ENCODE measurements at regions not wholly inside any gene's neighbourhood (a gene's known extent, or its start where the extent isn't known, plus 50 kb on each side); places are given as distances from the start of the nearest gene placed in this dataset.

DNA sequence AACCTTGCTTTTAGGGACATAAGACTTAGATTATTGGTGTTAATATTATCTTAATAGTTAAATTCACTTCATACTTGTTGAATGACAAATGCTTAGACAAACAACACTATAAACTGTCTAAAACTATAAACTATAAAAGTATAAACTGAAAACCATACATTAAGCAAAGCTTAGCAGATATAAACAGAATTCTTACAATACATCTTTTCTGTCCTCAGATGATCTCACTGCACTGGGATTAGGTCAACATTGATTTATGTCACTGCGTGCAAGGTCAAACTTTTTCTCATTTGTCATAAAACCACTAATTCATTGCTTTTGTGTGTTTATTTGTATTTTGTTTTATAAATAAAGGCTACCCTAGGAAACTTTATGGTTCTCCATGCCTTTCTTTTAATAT, 1491.8 kb downstream of the NCAM2 start:
- Histone ChIP-seq H3K4me2 (ENCODE audit: low read depth, low read length, poor library complexity, severe bottlenecking) (no peak overlapping the region), H3K9ac (ENCODE audit: low read length) (no peak overlapping the region), H3K27ac (ENCODE audit: low read length) (no peak overlapping the region), H3K9me2 (replicated peaks; ENCODE audit: insufficient read depth, low read length) (no peaks in the 10 kb centered on the region), H3K4me1 (ENCODE audit: low read length) (no peaks in the 10 kb centered on the region), H3K9me3 (ENCODE audit: low read length) (peaks cover 21% of the 10 kb centered on the region), H2AFZ (ENCODE audit: low read length) (no peak overlapping the region), H3K79me2 (ENCODE audit: low read length) (no peaks in the 10 kb centered on the region), H3K4me3 (ENCODE audit: low read length) (no peak overlapping the region), H3K27me3 (ENCODE audit: low read length) (no peaks in the 10 kb centered on the region), H4K20me1 (ENCODE audit: insufficient read depth, low read depth, low read length) (no peaks in the 10 kb centered on the region), H3K36me3 (ENCODE audit: insufficient read depth, low read length) (no peaks in the 10 kb centered on the region)
- DNase-seq = no peak

DNA sequence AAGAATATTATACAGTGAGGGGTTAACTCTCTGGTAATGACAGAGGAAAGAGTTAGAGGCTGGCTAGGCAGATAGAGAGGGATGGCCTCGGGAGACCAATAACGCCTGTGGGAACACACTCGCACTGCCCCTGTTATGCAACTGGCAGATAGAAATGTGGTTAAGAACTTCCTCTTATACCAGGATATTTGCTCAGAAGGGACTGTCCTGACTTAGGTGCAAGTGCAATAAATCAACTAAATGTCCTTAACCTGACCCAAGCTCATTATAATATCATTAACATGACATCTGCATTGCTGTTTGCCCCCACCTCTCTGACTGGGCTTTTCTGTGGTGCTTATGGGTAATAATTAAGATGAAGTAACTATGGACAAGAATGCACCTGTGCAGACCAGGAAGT, 1518.0 kb downstream of the NCAM2 start:
- no peak for DNase-seq
- no peaks in the 10 kb centered on the region for H3K79me2 ChIP-seq (ENCODE audit: low read length)
- H3K9me3 ChIP-seq (ENCODE audit: low read length) = peaks cover 33% of the 10 kb centered on the region
- no peak overlapping the region for H3K27ac ChIP-seq (ENCODE audit: low read length)
- no peak overlapping the region for H3K4me2 ChIP-seq (ENCODE audit: low read depth, low read length, poor library complexity, severe bottlenecking)
- no peaks in the 10 kb centered on the region for H3K9me2 ChIP-seq (replicated peaks; ENCODE audit: insufficient read depth, low read length)
- H3K4me3 ChIP-seq (ENCODE audit: low read length) = no peak overlapping the region
- H3K36me3 ChIP-seq (ENCODE audit: insufficient read depth, low read length) = no peaks in the 10 kb centered on the region
- H2AFZ ChIP-seq (ENCODE audit: low read length) = no peak overlapping the region
- no peaks in the 10 kb centered on the region for H3K27me3 ChIP-seq (ENCODE audit: low read length)
- no peak overlapping the region for H3K9ac ChIP-seq (ENCODE audit: low read length)
- no peaks in the 10 kb centered on the region for H4K20me1 ChIP-seq (ENCODE audit: insufficient read depth, low read depth, low read length)
- H3K4me1 ChIP-seq (ENCODE audit: low read length) = no peaks in the 10 kb centered on the region

DNA sequence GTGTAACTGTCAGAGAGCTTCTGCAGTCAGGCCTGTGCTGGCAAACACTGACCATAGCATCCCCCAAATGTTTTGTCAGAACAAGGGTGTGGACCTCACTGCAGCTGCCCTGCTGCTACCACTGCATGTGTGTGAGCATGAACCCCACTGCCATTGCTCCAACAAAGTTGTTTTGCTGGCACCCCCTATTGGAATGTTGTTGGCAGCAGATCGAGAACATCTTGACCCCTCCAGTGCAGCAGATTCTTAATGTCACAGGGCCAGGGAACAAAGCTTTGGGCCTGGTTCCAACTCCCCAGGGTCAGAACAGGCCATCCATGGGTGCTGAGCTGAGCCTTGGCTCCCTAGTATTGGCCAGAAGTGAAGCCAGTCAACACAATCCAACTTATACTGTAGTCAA, 1537.4 kb downstream of the NCAM2 start:
- Histone ChIP-seq H2AFZ (ENCODE audit: low read length) (no peak overlapping the region), H3K79me2 (ENCODE audit: low read length) (no peaks in the 10 kb centered on the region), H3K4me3 (ENCODE audit: low read length) (no peak overlapping the region), H4K20me1 (ENCODE audit: insufficient read depth, low read depth, low read length) (no peaks in the 10 kb centered on the region), H3K9me3 (ENCODE audit: low read length) (peaks cover 66% of the 10 kb centered on the region), H3K4me2 (ENCODE audit: low read depth, low read length, poor library complexity, severe bottlenecking) (no peak overlapping the region), H3K36me3 (ENCODE audit: insufficient read depth, low read length) (no peaks in the 10 kb centered on the region), H3K9me2 (replicated peaks; ENCODE audit: insufficient read depth, low read length) (no peaks in the 10 kb centered on the region), H3K9ac (ENCODE audit: low read length) (no peak overlapping the region), H3K27ac (ENCODE audit: low read length) (no peak overlapping the region), H3K27me3 (ENCODE audit: low read length) (no peaks in the 10 kb centered on the region), H3K4me1 (ENCODE audit: low read length) (no peaks in the 10 kb centered on the region)
- no peak for DNase-seq

DNA sequence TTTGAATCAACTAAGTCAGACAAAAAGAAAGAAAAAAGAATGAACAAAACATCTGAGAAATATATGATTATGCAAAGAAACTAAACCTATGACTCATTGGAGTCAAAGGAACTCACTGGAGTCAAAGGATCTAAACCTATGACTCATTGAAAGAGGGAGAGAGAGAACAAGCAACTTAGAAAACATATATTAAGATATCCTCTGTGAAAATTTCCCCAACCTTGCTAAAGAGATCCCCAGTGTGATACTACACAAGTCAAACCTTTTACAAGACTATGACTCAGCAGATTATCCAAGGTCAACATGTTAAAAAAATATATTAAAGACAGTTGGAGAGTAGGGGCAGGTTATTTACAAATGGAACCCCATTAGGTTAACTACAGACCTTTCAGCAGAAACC, 1538.3 kb downstream of the NCAM2 start:
- no peaks in the 10 kb centered on the region for H3K79me2 ChIP-seq (ENCODE audit: low read length)
- H3K4me2 ChIP-seq (ENCODE audit: low read depth, low read length, poor library complexity, severe bottlenecking) = no peak overlapping the region
- peaks cover 65% of the 10 kb centered on the region for H3K9me3 ChIP-seq (ENCODE audit: low read length)
- H3K4me3 ChIP-seq (ENCODE audit: low read length) = no peak overlapping the region
- no peaks in the 10 kb centered on the region for H3K27me3 ChIP-seq (ENCODE audit: low read length)
- no peaks in the 10 kb centered on the region for H3K36me3 ChIP-seq (ENCODE audit: insufficient read depth, low read length)
- no peak overlapping the region for H2AFZ ChIP-seq (ENCODE audit: low read length)
- H3K4me1 ChIP-seq (ENCODE audit: low read length) = no peaks in the 10 kb centered on the region
- H4K20me1 ChIP-seq (ENCODE audit: insufficient read depth, low read depth, low read length) = no peaks in the 10 kb centered on the region
- H3K9me2 ChIP-seq (replicated peaks; ENCODE audit: insufficient read depth, low read length) = no peaks in the 10 kb centered on the region
- no peak overlapping the region for H3K27ac ChIP-seq (ENCODE audit: low read length)
- H3K9ac ChIP-seq (ENCODE audit: low read length) = no peak overlapping the region
- DNase-seq = no peak

DNA sequence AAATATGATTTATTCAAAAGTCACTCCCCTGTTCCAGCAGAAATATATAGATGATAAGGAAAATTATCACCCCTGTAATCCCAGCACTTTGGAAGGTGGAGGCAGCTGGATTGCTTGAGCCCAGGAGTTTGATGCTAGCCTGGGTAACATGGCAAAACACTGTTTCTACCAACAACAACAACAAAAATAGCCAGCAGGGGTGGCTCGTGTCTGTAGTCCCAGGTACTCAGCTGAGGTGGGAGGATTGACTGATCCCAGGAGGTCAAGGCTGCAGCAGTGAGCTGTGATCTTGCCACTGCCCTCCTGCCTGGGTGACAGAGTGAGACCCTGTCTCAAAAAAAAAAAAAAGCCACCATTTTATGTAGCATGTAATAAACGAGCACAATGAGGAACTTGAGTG, 1546.5 kb downstream of the NCAM2 start:
- no peak for DNase-seq
- H2AFZ ChIP-seq (ENCODE audit: low read length) = no peak overlapping the region
- no peak overlapping the region for H3K27ac ChIP-seq (ENCODE audit: low read length)
- H3K79me2 ChIP-seq (ENCODE audit: low read length) = no peaks in the 10 kb centered on the region
- H3K9ac ChIP-seq (ENCODE audit: low read length) = no peak overlapping the region
- H3K27me3 ChIP-seq (ENCODE audit: low read length) = no peaks in the 10 kb centered on the region
- H3K36me3 ChIP-seq (ENCODE audit: insufficient read depth, low read length) = no peaks in the 10 kb centered on the region
- no peaks in the 10 kb centered on the region for H3K9me2 ChIP-seq (replicated peaks; ENCODE audit: insufficient read depth, low read length)
- no peak overlapping the region for H3K4me3 ChIP-seq (ENCODE audit: low read length)
- no peak overlapping the region for H3K4me2 ChIP-seq (ENCODE audit: low read depth, low read length, poor library complexity, severe bottlenecking)
- no peaks in the 10 kb centered on the region for H3K4me1 ChIP-seq (ENCODE audit: low read length)
- H3K9me3 ChIP-seq (ENCODE audit: low read length) = peaks cover 40% of the 10 kb centered on the region
- no peaks in the 10 kb centered on the region for H4K20me1 ChIP-seq (ENCODE audit: insufficient read depth, low read depth, low read length)

DNA sequence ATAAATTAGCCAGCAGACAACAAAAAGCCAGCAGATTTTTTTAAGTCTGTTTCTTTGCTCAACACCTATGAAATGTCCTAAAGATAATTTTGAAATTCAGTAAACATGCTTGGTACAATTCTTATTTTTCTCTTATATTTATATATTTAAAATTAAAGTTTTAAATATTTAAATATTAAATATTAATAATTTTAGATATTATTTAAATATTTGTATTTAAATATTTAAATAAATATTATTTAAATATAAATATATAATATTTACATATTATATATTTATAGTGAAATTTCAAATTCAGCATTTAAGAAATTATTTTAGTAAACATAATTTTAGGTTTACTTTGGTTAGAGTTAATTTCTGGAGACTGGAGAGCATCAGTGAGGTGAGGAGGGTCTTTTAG, 1554.2 kb downstream of the NCAM2 start:
- H3K4me3 ChIP-seq (ENCODE audit: low read length) = no peak overlapping the region
- no peak overlapping the region for H3K9ac ChIP-seq (ENCODE audit: low read length)
- peaks cover 25% of the 10 kb centered on the region for H3K9me3 ChIP-seq (ENCODE audit: low read length)
- H3K9me2 ChIP-seq (replicated peaks; ENCODE audit: insufficient read depth, low read length) = no peaks in the 10 kb centered on the region
- no peaks in the 10 kb centered on the region for H3K36me3 ChIP-seq (ENCODE audit: insufficient read depth, low read length)
- no peaks in the 10 kb centered on the region for H3K27me3 ChIP-seq (ENCODE audit: low read length)
- H4K20me1 ChIP-seq (ENCODE audit: insufficient read depth, low read depth, low read length) = no peaks in the 10 kb centered on the region
- no peaks in the 10 kb centered on the region for H3K4me1 ChIP-seq (ENCODE audit: low read length)
- no peaks in the 10 kb centered on the region for H3K79me2 ChIP-seq (ENCODE audit: low read length)
- no peak for DNase-seq
- H3K27ac ChIP-seq (ENCODE audit: low read length) = no peak overlapping the region
- H3K4me2 ChIP-seq (ENCODE audit: low read depth, low read length, poor library complexity, severe bottlenecking) = no peak overlapping the region
- no peak overlapping the region for H2AFZ ChIP-seq (ENCODE audit: low read length)

DNA sequence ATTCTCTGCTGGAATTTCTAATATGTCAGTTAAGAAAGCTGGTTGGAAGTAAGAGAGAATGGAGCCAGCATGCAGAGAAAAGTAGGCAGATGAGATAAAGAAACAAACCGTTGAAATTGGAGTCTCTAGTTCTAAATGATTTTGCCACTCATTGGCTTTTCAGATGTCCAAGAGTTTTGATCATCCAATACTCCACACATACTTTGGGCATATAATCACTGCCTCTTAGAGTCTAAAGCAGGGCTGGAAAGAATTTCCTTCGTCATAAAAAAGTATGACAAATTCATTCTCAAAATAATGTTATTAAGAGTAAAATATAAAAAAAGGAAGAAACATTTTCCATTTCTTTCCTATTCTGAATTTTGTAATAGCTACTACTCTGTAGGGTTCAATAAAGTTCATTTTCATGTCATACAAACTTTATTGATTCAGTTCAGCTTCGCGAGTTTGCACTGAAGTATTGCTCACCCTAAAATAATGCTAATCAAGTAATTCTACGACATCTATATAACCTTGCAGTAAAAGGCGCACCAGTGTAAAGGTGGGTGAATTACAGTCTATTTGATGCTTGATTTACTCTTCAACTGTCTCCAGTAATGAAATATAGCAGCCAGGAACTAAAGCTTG, 1556.6 kb downstream of the NCAM2 start:
- H3K27ac ChIP-seq (ENCODE audit: low read length) = no peak overlapping the region
- no peaks in the 10 kb centered on the region for H3K27me3 ChIP-seq (ENCODE audit: low read length)
- no peak overlapping the region for H3K4me2 ChIP-seq (ENCODE audit: low read depth, low read length, poor library complexity, severe bottlenecking)
- no peak for DNase-seq
- no peaks in the 10 kb centered on the region for H4K20me1 ChIP-seq (ENCODE audit: insufficient read depth, low read depth, low read length)
- peaks cover 21% of the 10 kb centered on the region for H3K9me3 ChIP-seq (ENCODE audit: low read length)
- no peak overlapping the region for H3K9ac ChIP-seq (ENCODE audit: low read length)
- H3K4me3 ChIP-seq (ENCODE audit: low read length) = no peak overlapping the region
- no peaks in the 10 kb centered on the region for H3K79me2 ChIP-seq (ENCODE audit: low read length)
- no peaks in the 10 kb centered on the region for H3K36me3 ChIP-seq (ENCODE audit: insufficient read depth, low read length)
- H3K4me1 ChIP-seq (ENCODE audit: low read length) = no peaks in the 10 kb centered on the region
- H2AFZ ChIP-seq (ENCODE audit: low read length) = no peak overlapping the region
- H3K9me2 ChIP-seq (replicated peaks; ENCODE audit: insufficient read depth, low read length) = no peaks in the 10 kb centered on the region

DNA sequence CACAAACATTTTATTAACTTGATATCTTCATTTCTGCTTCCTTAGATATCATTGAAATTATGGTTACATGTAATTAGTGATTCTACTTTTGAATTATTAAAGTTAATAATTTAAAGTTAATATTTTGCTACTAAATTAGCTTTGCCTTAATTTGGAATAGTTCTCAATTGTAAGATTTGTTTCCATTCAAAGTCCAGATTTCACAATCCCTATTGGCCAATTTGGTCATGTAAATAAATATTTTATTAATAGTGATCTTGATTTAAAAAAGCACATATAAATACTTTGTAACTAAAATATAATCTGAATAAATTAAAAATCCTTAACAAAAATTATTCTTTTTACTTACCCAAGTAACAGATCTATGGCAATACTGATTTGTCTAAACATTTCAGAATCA, 1558.6 kb downstream of the NCAM2 start:
- no peak overlapping the region for H2AFZ ChIP-seq (ENCODE audit: low read length)
- no peaks in the 10 kb centered on the region for H3K9me2 ChIP-seq (replicated peaks; ENCODE audit: insufficient read depth, low read length)

DNA sequence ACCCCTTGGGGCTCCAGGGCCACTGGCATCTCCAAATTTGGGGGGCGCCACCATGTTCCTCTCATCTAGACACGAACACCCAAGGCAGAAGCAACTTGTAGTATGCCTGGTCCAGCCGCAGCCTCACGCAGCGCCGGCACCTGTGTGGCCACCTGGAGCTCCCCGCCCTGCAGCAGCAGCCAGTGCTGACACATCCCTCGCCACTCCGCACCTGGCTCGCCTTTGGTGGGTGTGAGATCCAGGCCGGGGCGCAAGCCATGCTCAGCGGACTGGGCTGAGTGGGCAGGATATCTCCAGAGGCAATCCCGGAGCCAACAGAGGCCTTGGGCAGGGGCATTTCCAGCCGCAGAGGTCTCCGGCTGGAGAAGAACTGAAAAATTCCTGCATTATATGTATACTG, 1563.7 kb downstream of the NCAM2 start:
- no peak for DNase-seq
- H4K20me1 ChIP-seq (ENCODE audit: insufficient read depth, low read depth, low read length) = no peaks in the 10 kb centered on the region
- no peaks in the 10 kb centered on the region for H3K79me2 ChIP-seq (ENCODE audit: low read length)
- H2AFZ ChIP-seq (ENCODE audit: low read length) = no peak overlapping the region
- H3K27ac ChIP-seq (ENCODE audit: low read length) = no peak overlapping the region
- H3K9ac ChIP-seq (ENCODE audit: low read length) = no peak overlapping the region
- no peaks in the 10 kb centered on the region for H3K36me3 ChIP-seq (ENCODE audit: insufficient read depth, low read length)
- no peaks in the 10 kb centered on the region for H3K9me2 ChIP-seq (replicated peaks; ENCODE audit: insufficient read depth, low read length)
- H3K4me2 ChIP-seq (ENCODE audit: low read depth, low read length, poor library complexity, severe bottlenecking) = no peak overlapping the region
- no peaks in the 10 kb centered on the region for H3K4me1 ChIP-seq (ENCODE audit: low read length)
- H3K9me3 ChIP-seq (ENCODE audit: low read length) = peaks cover 23% of the 10 kb centered on the region
- no peaks in the 10 kb centered on the region for H3K27me3 ChIP-seq (ENCODE audit: low read length)
- no peak overlapping the region for H3K4me3 ChIP-seq (ENCODE audit: low read length)

More for the DNA sequence above, 1558.6 kb downstream of the NCAM2 start:
- Histone ChIP-seq H3K9ac (ENCODE audit: low read length) (no peak overlapping the region), H3K9me3 (ENCODE audit: low read length) (peaks cover 30% of the 10 kb centered on the region), H4K20me1 (ENCODE audit: insufficient read depth, low read depth, low read length) (no peaks in the 10 kb centered on the region), H3K4me1 (ENCODE audit: low read length) (no peaks in the 10 kb centered on the region), H3K36me3 (ENCODE audit: insufficient read depth, low read length) (no peaks in the 10 kb centered on the region), H3K4me2 (ENCODE audit: low read depth, low read length, poor library complexity, severe bottlenecking) (no peak overlapping the region), H3K27ac (ENCODE audit: low read length) (no peak overlapping the region), H3K27me3 (ENCODE audit: low read length) (no peaks in the 10 kb centered on the region), H3K4me3 (ENCODE audit: low read length) (no peak overlapping the region), H3K79me2 (ENCODE audit: low read length) (no peaks in the 10 kb centered on the region)
- no peak for DNase-seq

Measured in Karpas-422 (cell line).